Astrocyte of the cerebellum (primary cell): ENCODE measurements at regions not wholly inside any gene's neighbourhood (a gene's known extent, or its start where the extent isn't known, plus 50 kb on each side); places are given as distances from the start of the nearest gene placed in this dataset.
"Not testable (repeated sequence)": the region's sequence is repeated elsewhere in the genome, so short reads cannot be mapped to it uniquely, and the experiment has no call there.

Source experiments
- DNase-seq: peaks from one replicate; pipeline ENCODE4 v3.0.0-alpha.2; 2011; ENCODE audit warnings: low read depth
- H3K4me3 ChIP-seq: 2 replicates; pipeline ENCODE4 v1.5.1; 2011; ENCODE audit warnings: mild to moderate bottlenecking, low read depth, low read length, moderate library complexity
- CTCF ChIP-seq: IDR thresholded peaks from 2 replicates; pipeline ENCODE4 v1.5.1; 2012; ENCODE audit warnings: low read length, low read depth, moderate library complexity, mild to moderate bottlenecking; ENCODE audit errors: missing control alignments
- in situ Hi-C: cut with HindIII; loops from 2 replicates; pipeline ENCODE4 v1.10.0; 2017; ENCODE audit warnings: low sequenced_read_pairs

GRCh38 chr2:58473165-58473564, 232.0 kb upstream of the FANCL start:
- no peak for TF ChIP-seq CTCF
- DNase-seq: no peak
- in situ Hi-C loops: no loop called here
- H3K4me3 ChIP-seq: no peak overlapping the region

- TF ChIP-seq CTCF: no peak
- DNase-seq: no peak
- in situ Hi-C loops: no loop called here
- H3K4me3 ChIP-seq: no peak overlapping the region
Observed at GRCh38 chr2:58466804-58467203, 225.7 kb upstream of the FANCL start.

- H3K4me3 ChIP-seq, in situ Hi-C loops, DNase-seq: not testable (repeated sequence)
Observed at GRCh38 chr2:58466021-58466420, 224.9 kb upstream of the FANCL start.

GRCh38 chr2:58460670-58461069, 219.5 kb upstream of the FANCL start:
- in situ Hi-C loops: no loop called here
- no peak for DNase-seq
- TF ChIP-seq CTCF: no peak

GRCh38 chr2:58449286-58450010, 208.3 kb upstream of the FANCL start:
- in situ Hi-C loops: no loop called here
- TF ChIP-seq CTCF: no peak
- no peak overlapping the region for H3K4me3 ChIP-seq
- no peak for DNase-seq

More at GRCh38 chr2:58460670-58461069, 219.5 kb upstream of the FANCL start:
- no peak overlapping the region for H3K4me3 ChIP-seq

GRCh38 chr2:58448845-58449244, 207.7 kb upstream of the FANCL start:
- DNase-seq: no peak

More at GRCh38 chr2:58448845-58449244, 207.7 kb upstream of the FANCL start:
- H3K4me3 ChIP-seq: no peak overlapping the region
- in situ Hi-C loops: no loop called here
- TF ChIP-seq CTCF: no peak
